HCT116 (cell line): ENCODE measurements at regions not wholly inside any gene's neighbourhood (a gene's known extent, or its start where the extent isn't known, plus 50 kb on each side); places are given as distances from the start of the nearest gene placed in this dataset.

Source experiments
- ATAC-seq: fragments of 200-7000 bp; cut with Tn5 transposase; 2 replicates; pipeline ENCODE4 v1.9.1; 2020; ENCODE audit warnings: mild to moderate bottlenecking, moderate library complexity
- BruUV-seq: library from RNA; stranded (reverse); fragments of 400-500 nt; replicated peaks from 2 replicates; lab custom pipeline; 2021; lab: Mats Ljungman, UMichigan
- CTCF ChIA-PET: fragments of 300-600 bp; sonication (Branson Sonifier 250); formaldehyde crosslinking; loops from one replicate; lab custom pipeline; 2021; ENCODE audit warnings: antibody characterized with exemption; lab: Charles Lee
- POLR2A ChIA-PET: fragments of 300-600, 350-600 bp; sonication (Branson Sonifier 250); formaldehyde crosslinking; loops from one replicate; lab custom pipeline; 2021; ENCODE audit warnings: antibody characterized with exemption; lab: Charles Lee
- RAD21 ChIA-PET, 2 experiments: fragments of 300-600 bp; sonication (Branson Sonifier 250); formaldehyde crosslinking; loops; one replicate each; lab custom pipeline; 2023; ENCODE audit warnings: low total read pairs in 2 of 2; ENCODE audit not compliant: uncharacterized antibody in 2 of 2, unreplicated experiment in 2 of 2, low non-redundant PET in 1 of 2; lab: Charles Lee
- DNase-seq: peaks from one replicate; pipeline ENCODE4 v3.0.0-alpha.2; 2010; ENCODE audit warnings: low read depth, low spot score
- H2AFZ ChIP-seq: fragments of 200-600 bp; shearing (Covaris generic), sonication (generic); 2 replicates; pipeline ENCODE4 v1.6.1; 2017; ENCODE audit warnings: low read depth, mixed run types, mixed read lengths, antibody characterized with exemption, low read length; ENCODE audit not compliant: poor library complexity, severe bottlenecking
- H3K27ac ChIP-seq: 2 replicates; pipeline ENCODE4 v1.5.1; 2012; ENCODE audit warnings: low read depth, low read length
- H3K27me3 ChIP-seq: fragments of 200-600 bp; sonication (generic); 2 replicates; pipeline ENCODE4 v1.6.1; 2016; ENCODE audit warnings: mixed run types, low read length, mixed read lengths; ENCODE audit not compliant: insufficient read depth
- H3K36me3 ChIP-seq, 2 experiments: fragments of 200-500 bp in 1 of 2; fragments of 200-600 bp in 1 of 2; sonication (Bioruptor generic) in 1 of 2; sonication (generic) in 1 of 2; 2 replicates each; pipeline versions ENCODE4 v1.5.1 to v1.6.1; 2014 to 2016; ENCODE audit warnings: low read length in 2 of 2, inconsistent platforms in 1 of 2, mixed read lengths in 1 of 2, mixed run types in 1 of 2; ENCODE audit not compliant: insufficient read depth in 2 of 2, control insufficient read depth in 1 of 2
- H3K4me1 ChIP-seq, 2 experiments: fragments of 200-600 bp in 1 of 2; sonication (generic) in 1 of 2; 2 replicates each; pipeline versions ENCODE4 v1.5.1 to v1.6.1; 2012 to 2017; ENCODE audit warnings: low read length in 2 of 2, inconsistent platforms in 1 of 2, mild to moderate bottlenecking in 1 of 2, mixed read lengths in 1 of 2, mixed run types in 1 of 2, moderate library complexity in 1 of 2; ENCODE audit not compliant: insufficient read depth in 2 of 2, control insufficient read depth in 1 of 2
- H3K4me2 ChIP-seq: fragments of 200-600 bp; sonication (generic); 2 replicates; pipeline ENCODE4 v1.6.1; 2017; ENCODE audit warnings: mixed run types, low read length, mixed read lengths
- H3K4me3 ChIP-seq, 2 experiments: fragments of 200-600 bp in 1 of 2; sonication (generic) in 1 of 2; replicated peaks in 1 of 2; 2 replicates each; pipeline ENCODE4 v1.5.1; 2011 to 2016; ENCODE audit warnings: low read length in 2 of 2, control low read depth in 1 of 2, low read depth in 1 of 2, mild to moderate bottlenecking in 1 of 2, mixed read lengths in 1 of 2, mixed run types in 1 of 2
- H3K79me2 ChIP-seq: fragments of 200-600 bp; sonication (generic); 2 replicates; pipeline ENCODE4 v1.6.1; 2017; ENCODE audit warnings: mild to moderate bottlenecking, mixed run types, low read length, moderate library complexity, mixed read lengths; ENCODE audit not compliant: insufficient read depth
- H3K9ac ChIP-seq: fragments of 200-600 bp; sonication (generic); 2 replicates; pipeline ENCODE4 v1.6.1; 2016; ENCODE audit warnings: low read length, mixed read lengths
- H3K9me2 ChIP-seq: fragments of 200-600 bp; sonication (generic), shearing (Covaris generic); 2 replicates; pipeline ENCODE4 v1.6.1; 2017; ENCODE audit warnings: mixed run types, mild to moderate bottlenecking, moderate library complexity; ENCODE audit not compliant: insufficient read depth
- H3K9me3 ChIP-seq, 2 experiments: fragments of 200-500 bp in 1 of 2; fragments of 200-600 bp in 1 of 2; sonication (Bioruptor generic) in 1 of 2; sonication (generic) in 1 of 2; 2 replicates each; pipeline ENCODE4 v1.6.1; 2014 to 2017; ENCODE audit warnings: low read length in 2 of 2, mixed read lengths in 2 of 2, inconsistent platforms in 1 of 2, low read depth in 1 of 2, mild to moderate bottlenecking in 1 of 2, mixed run types in 1 of 2, moderate library complexity in 1 of 2; ENCODE audit not compliant: control insufficient read depth in 1 of 2, insufficient read depth in 1 of 2
- H4K20me1 ChIP-seq: fragments of 200-600 bp; sonication (generic), shearing (Covaris generic); 2 replicates; pipeline ENCODE4 v1.6.1; 2017; ENCODE audit warnings: mixed run types, mild to moderate bottlenecking, moderate library complexity; ENCODE audit not compliant: insufficient read depth
- EZH2 ChIP-seq: fragments of 200-600 bp; sonication (generic); IDR thresholded peaks from 2 replicates; pipeline ENCODE4 v1.6.1; 2017; ENCODE audit warnings: antibody characterized with exemption, mixed run types
- EZH2phosphoT487 ChIP-seq: fragments of 200-600 bp; IDR thresholded peaks from 2 replicates; pipeline ENCODE4 v1.6.1; 2018; ENCODE audit warnings: antibody characterized with exemption, borderline replicate concordance
- intact Hi-C: fragments of 100-400 bp; cut with micrococcal nuclease; formaldehyde crosslinking; loops from 2 replicates; pipeline ENCODE4 v1.10.0; 2022
- TF ChIP-seq, protein P1 (sequence below), 3 experiments: fragments of 200-600 bp in 1 of 3; sonication (generic) in 1 of 3; IDR thresholded peaks in 2 of 3; conservative IDR thresholded peaks in 1 of 3; 2 replicates each; pipeline ENCODE4 v1.5.1; 2012 to 2017; ENCODE audit warnings: low read depth in 2 of 3, low read length in 2 of 3, antibody characterized with exemption in 1 of 3, borderline replicate concordance in 1 of 3, control low read depth in 1 of 3, mild to moderate bottlenecking in 1 of 3, mixed read lengths in 1 of 3, mixed run types in 1 of 3, moderate library complexity in 1 of 3; ENCODE audit not compliant: insufficient read depth in 1 of 3
- TF ChIP-seq, protein P2 (sequence below): IDR thresholded peaks from 2 replicates; pipeline ENCODE4 v1.6.1; 2011; ENCODE audit warnings: mild to moderate bottlenecking, low read length, moderate library complexity; ENCODE audit not compliant: insufficient replicate concordance; ENCODE audit errors: extremely low read depth
- TF ChIP-seq, protein P3 (sequence below): IDR thresholded peaks from 2 replicates; pipeline ENCODE4 v1.6.1; 2012; ENCODE audit warnings: low read depth

DNA sequence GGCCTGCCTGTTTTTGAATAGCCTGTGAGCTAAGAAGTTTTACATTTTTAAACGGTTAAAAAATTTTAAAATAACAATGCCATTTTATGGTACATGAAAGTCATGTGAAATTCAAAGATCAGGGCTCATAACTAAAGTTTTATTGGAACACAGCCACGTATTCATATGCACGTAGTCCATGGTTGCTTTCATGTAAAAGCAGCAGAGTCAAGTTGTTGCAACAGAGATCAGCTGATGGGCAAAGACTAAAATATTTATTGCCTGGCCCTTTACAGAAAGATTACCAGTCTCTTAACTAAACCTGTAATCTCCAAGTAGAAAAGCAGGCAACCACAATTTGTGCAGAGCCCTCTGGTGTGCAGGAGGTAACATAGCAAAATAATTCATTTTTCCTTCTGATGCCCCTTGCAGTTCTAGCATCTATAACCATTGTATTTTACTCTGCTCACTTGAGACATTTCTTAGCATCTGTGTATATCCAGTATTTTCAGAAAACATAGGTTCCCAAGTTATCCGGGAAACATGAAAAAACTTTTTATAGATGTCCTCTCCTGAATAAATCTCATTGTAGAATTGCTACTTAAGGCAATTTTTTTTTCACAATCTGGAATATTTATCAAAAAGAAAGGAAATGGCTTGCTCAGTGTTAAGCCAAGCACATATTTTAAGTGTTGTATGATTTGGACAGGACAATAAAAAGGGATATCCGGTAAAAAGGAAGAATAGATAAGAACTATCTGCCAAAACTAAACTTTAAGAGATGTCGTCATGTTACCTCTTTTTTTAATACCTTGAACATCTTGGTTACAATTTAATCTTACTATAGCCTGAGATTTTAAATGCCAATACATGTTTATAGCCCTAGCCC lies 430.8 kb downstream of the PLPP3 start:
- RAD21 ChIA-PET = no interaction called here
- intact Hi-C loops = no loop called here

More for the DNA sequence above, 430.8 kb downstream of the PLPP3 start:
- CTCF ChIA-PET = no interaction called here
- Histone ChIP-seq H3K27ac (no peak overlapping the region), H2AFZ (no peak overlapping the region), H3K27me3 (no peaks in the 10 kb centered on the region), H3K4me1 (no peaks in the 10 kb centered on the region), H3K9me3 (no peaks in the 10 kb centered on the region)
- no TSS peak for BruUV-seq
- TF ChIP-seq, protein P1, sequence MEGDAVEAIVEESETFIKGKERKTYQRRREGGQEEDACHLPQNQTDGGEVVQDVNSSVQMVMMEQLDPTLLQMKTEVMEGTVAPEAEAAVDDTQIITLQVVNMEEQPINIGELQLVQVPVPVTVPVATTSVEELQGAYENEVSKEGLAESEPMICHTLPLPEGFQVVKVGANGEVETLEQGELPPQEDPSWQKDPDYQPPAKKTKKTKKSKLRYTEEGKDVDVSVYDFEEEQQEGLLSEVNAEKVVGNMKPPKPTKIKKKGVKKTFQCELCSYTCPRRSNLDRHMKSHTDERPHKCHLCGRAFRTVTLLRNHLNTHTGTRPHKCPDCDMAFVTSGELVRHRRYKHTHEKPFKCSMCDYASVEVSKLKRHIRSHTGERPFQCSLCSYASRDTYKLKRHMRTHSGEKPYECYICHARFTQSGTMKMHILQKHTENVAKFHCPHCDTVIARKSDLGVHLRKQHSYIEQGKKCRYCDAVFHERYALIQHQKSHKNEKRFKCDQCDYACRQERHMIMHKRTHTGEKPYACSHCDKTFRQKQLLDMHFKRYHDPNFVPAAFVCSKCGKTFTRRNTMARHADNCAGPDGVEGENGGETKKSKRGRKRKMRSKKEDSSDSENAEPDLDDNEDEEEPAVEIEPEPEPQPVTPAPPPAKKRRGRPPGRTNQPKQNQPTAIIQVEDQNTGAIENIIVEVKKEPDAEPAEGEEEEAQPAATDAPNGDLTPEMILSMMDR (IDR thresholded peaks at IDR 0.05 in 2 of 3, conservative IDR thresholded peaks at IDR 0.05 in 1 of 3; ENCODE audit: borderline replicate concordance in 1 of 3, insufficient read depth in 1 of 3, low read depth in 2 of 3, low read length in 2 of 3) = peak in 1 of 3 experiments; percentile 38; a peak in 2 of 6 replicates
- TF ChIP-seq, protein P2, sequence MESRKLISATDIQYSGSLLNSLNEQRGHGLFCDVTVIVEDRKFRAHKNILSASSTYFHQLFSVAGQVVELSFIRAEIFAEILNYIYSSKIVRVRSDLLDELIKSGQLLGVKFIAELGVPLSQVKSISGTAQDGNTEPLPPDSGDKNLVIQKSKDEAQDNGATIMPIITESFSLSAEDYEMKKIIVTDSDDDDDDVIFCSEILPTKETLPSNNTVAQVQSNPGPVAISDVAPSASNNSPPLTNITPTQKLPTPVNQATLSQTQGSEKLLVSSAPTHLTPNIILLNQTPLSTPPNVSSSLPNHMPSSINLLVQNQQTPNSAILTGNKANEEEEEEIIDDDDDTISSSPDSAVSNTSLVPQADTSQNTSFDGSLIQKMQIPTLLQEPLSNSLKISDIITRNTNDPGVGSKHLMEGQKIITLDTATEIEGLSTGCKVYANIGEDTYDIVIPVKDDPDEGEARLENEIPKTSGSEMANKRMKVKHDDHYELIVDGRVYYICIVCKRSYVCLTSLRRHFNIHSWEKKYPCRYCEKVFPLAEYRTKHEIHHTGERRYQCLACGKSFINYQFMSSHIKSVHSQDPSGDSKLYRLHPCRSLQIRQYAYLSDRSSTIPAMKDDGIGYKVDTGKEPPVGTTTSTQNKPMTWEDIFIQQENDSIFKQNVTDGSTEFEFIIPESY = no peak
- no peak for TF ChIP-seq EZH2phosphoT487
- TF ChIP-seq, protein P3, sequence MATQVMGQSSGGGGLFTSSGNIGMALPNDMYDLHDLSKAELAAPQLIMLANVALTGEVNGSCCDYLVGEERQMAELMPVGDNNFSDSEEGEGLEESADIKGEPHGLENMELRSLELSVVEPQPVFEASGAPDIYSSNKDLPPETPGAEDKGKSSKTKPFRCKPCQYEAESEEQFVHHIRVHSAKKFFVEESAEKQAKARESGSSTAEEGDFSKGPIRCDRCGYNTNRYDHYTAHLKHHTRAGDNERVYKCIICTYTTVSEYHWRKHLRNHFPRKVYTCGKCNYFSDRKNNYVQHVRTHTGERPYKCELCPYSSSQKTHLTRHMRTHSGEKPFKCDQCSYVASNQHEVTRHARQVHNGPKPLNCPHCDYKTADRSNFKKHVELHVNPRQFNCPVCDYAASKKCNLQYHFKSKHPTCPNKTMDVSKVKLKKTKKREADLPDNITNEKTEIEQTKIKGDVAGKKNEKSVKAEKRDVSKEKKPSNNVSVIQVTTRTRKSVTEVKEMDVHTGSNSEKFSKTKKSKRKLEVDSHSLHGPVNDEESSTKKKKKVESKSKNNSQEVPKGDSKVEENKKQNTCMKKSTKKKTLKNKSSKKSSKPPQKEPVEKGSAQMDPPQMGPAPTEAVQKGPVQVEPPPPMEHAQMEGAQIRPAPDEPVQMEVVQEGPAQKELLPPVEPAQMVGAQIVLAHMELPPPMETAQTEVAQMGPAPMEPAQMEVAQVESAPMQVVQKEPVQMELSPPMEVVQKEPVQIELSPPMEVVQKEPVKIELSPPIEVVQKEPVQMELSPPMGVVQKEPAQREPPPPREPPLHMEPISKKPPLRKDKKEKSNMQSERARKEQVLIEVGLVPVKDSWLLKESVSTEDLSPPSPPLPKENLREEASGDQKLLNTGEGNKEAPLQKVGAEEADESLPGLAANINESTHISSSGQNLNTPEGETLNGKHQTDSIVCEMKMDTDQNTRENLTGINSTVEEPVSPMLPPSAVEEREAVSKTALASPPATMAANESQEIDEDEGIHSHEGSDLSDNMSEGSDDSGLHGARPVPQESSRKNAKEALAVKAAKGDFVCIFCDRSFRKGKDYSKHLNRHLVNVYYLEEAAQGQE = no peak
- TF ChIP-seq EZH2 = no peak
- TF ChIP-seq, all 23 proteins: peak for 1
- no peak overlapping the region for H3K4me2 ChIP-seq
- DNase-seq (no peak), ATAC-seq (no peak)
- H3K4me3 ChIP-seq = no peak overlapping the region
- no peaks in the 10 kb centered on the region for H3K36me3 ChIP-seq
- POLR2A ChIA-PET = no interaction called here
- H3K79me2 ChIP-seq = no peaks in the 10 kb centered on the region
- no peak overlapping the region for H3K9ac ChIP-seq
- no peaks in the 10 kb centered on the region for H3K9me2 ChIP-seq
- no peaks in the 10 kb centered on the region for H4K20me1 ChIP-seq
